ENCODE measurements at regions not wholly inside any gene's neighbourhood (a gene's known extent, or its start where the extent isn't known, plus 50 kb on each side); places are given as distances from the start of the nearest gene placed in this dataset.
"Not testable (repeated sequence)": the region's sequence is repeated elsewhere in the genome, so short reads cannot be mapped to it uniquely, and the experiment has no call there.

- Histone ChIP-seq H3K9ac (ENCODE audit: insufficient read depth, low read depth, low read length) (no peak overlapping the region), H2AFZ (ENCODE audit: low read length) (no peak overlapping the region), H3K79me2 (ENCODE audit: insufficient read depth, low read length) (no peaks in the 10 kb centered on the region), H3K4me1 (ENCODE audit: insufficient read depth, low read length) (no peaks in the 10 kb centered on the region), H3K4me2 (ENCODE audit: low read depth, low read length) (no peak overlapping the region), H4K20me1 (ENCODE audit: insufficient read depth, low read length) (no peaks in the 10 kb centered on the region), H3K4me3 (replicated peaks in 1 of 3; ENCODE audit: insufficient read depth in 1 of 3, low read depth in 2 of 3, low read length in 3 of 3) (no peak overlapping the region), H3K27me3 (ENCODE audit: control insufficient read depth in 1 of 2, insufficient read depth in 2 of 2, low read length in 2 of 2) (peaks cover 3 to 12% of the 10 kb centered on the region in 2 experiments; a peak in 1 of 5 replicates), H3K9me3 (ENCODE audit: low read length) (no peaks in the 10 kb centered on the region), H3K27ac (ENCODE audit: extremely low read length, insufficient read depth, low read length) (no peak overlapping the region), H3K36me3 (replicated peaks in 1 of 2; ENCODE audit: control insufficient read depth in 1 of 2, insufficient read depth in 2 of 2, low read length in 2 of 2) (no peaks in the 10 kb centered on the region)
- no peak for FAIRE-seq
- BruUV-seq (replicated peaks): no TSS peak
- ChIA-PET POLR2A (no interaction called here), CTCF (ENCODE audit: low intra/inter-chr PET ratio, low total read pairs) (no interaction called here)
- TF ChIP-seq PRDM4 (CRISPR knock-in tag; IDR thresholded peaks at IDR 0.05; ENCODE audit: borderline replicate concordance) (no peak), ZNF549 (CRISPR knock-in tag; IDR thresholded peaks at IDR 0.05) (no peak), NCOA5 (CRISPR knock-in tag; IDR thresholded peaks at IDR 0.05) (no peak), CREM (IDR thresholded peaks at IDR 0.05) (no peak), CREM (CRISPR knock-in tag; IDR thresholded peaks at IDR 0.05) (no peak), ZNF556 (CRISPR knock-in tag; IDR thresholded peaks at IDR 0.05; ENCODE audit: borderline replicate concordance) (no peak), KDM2A (CRISPR knock-in tag; IDR thresholded peaks at IDR 0.05; ENCODE audit: borderline replicate concordance, low read depth) (no peak), ZNF574 (CRISPR knock-in tag; IDR thresholded peaks at IDR 0.05) (no peak)
- 2% methylated on average over 4 of the region's 4 CpGs for WGBS (ENCODE audit: low lambda C conversion rate)
- in situ Hi-C loops (cut with HindIII; ENCODE audit: extremely low pct_ligation_motif_present, low pct_unique_long_range_greater_than_20kb): no loop called here
- DNase-seq (ENCODE audit: low spot score): no peak
- intact Hi-C loops (cut with micrococcal nuclease; ENCODE audit: unreplicated experiment): no loop called here
- ATAC-seq: no peak
These were observed 112.9 kb upstream of the LYZL2 start for GRCh38 chr10:30742471-30742870.

- H3K4me3 ChIP-seq (replicated peaks in 1 of 3; ENCODE audit: insufficient read depth in 1 of 3, low read depth in 2 of 3, low read length in 3 of 3); CTCF ChIA-PET (ENCODE audit: low intra/inter-chr PET ratio, low total read pairs); DNase-seq (ENCODE audit: low spot score); H3K27me3 ChIP-seq (ENCODE audit: control insufficient read depth in 1 of 2, insufficient read depth in 2 of 2, low read length in 2 of 2); in situ Hi-C loops (cut with HindIII; ENCODE audit: extremely low pct_ligation_motif_present, low pct_unique_long_range_greater_than_20kb); intact Hi-C loops (cut with micrococcal nuclease; ENCODE audit: unreplicated experiment); FAIRE-seq; H3K4me1 ChIP-seq (ENCODE audit: insufficient read depth, low read length); H3K9ac ChIP-seq (ENCODE audit: insufficient read depth, low read depth, low read length); H2AFZ ChIP-seq (ENCODE audit: low read length); POLR2A ChIA-PET; H3K27ac ChIP-seq (ENCODE audit: extremely low read length, insufficient read depth, low read length); H3K9me3 ChIP-seq (ENCODE audit: low read length); H4K20me1 ChIP-seq (ENCODE audit: insufficient read depth, low read length); H3K4me2 ChIP-seq (ENCODE audit: low read depth, low read length); ATAC-seq; H3K36me3 ChIP-seq (replicated peaks in 1 of 2; ENCODE audit: control insufficient read depth in 1 of 2, insufficient read depth in 2 of 2, low read length in 2 of 2); H3K79me2 ChIP-seq (ENCODE audit: insufficient read depth, low read length); BruUV-seq (replicated peaks): not testable (repeated sequence)
- 0% methylated on average over 1 of the region's 1 CpG for WGBS (ENCODE audit: low lambda C conversion rate)
These were observed 111.2 kb upstream of the LYZL2 start for GRCh38 chr10:30740774-30741173.

Measured in HepG2 (cell line).